HFFc6 (cell line): ENCODE measurements at regions not wholly inside any gene's neighbourhood (a gene's known extent, or its start where the extent isn't known, plus 50 kb on each side); places are given as distances from the start of the nearest gene placed in this dataset.

ENCODE experiments used
- DNase-seq: peaks from one replicate; pipeline ENCODE4 v3.0.0-alpha.2; 2018
- H3K27ac Mint-ChIP-seq: 2 replicates; pipeline ENCODE4 v1.8.0; 2020; ENCODE audit warnings: mild to moderate bottlenecking, mixed read lengths
- H3K27me3 Mint-ChIP-seq: 2 replicates; pipeline ENCODE4 v1.8.0; 2021; ENCODE audit warnings: mild to moderate bottlenecking, moderate library complexity, mixed read lengths; ENCODE audit not compliant: insufficient read depth
- H3K36me3 Mint-ChIP-seq: 2 replicates; pipeline ENCODE4 v1.8.0; 2021; ENCODE audit warnings: low read depth, mixed read lengths
- H3K4me1 Mint-ChIP-seq: 2 replicates; pipeline ENCODE4 v1.8.0; 2020; ENCODE audit warnings: low read depth, mixed read lengths
- H3K4me3 Mint-ChIP-seq: 2 replicates; pipeline ENCODE4 v1.8.0; 2020; ENCODE audit warnings: mild to moderate bottlenecking, moderate library complexity, mixed read lengths
- H3K9me3 Mint-ChIP-seq: 2 replicates; pipeline ENCODE4 v1.8.0; 2020; ENCODE audit warnings: mild to moderate bottlenecking, mixed read lengths
- TF ChIP-seq, protein P1 (sequence below): fragments of 200-600 bp; sonication (generic); IDR thresholded peaks from 2 replicates; pipeline ENCODE4 v1.5.0; 2021; ENCODE audit warnings: antibody characterized with exemption, mild to moderate bottlenecking

- no peaks in the 10 kb centered on the region for H3K4me1 Mint-ChIP-seq
- no peaks in the 10 kb centered on the region for H3K9me3 Mint-ChIP-seq
- TF ChIP-seq, protein P1, sequence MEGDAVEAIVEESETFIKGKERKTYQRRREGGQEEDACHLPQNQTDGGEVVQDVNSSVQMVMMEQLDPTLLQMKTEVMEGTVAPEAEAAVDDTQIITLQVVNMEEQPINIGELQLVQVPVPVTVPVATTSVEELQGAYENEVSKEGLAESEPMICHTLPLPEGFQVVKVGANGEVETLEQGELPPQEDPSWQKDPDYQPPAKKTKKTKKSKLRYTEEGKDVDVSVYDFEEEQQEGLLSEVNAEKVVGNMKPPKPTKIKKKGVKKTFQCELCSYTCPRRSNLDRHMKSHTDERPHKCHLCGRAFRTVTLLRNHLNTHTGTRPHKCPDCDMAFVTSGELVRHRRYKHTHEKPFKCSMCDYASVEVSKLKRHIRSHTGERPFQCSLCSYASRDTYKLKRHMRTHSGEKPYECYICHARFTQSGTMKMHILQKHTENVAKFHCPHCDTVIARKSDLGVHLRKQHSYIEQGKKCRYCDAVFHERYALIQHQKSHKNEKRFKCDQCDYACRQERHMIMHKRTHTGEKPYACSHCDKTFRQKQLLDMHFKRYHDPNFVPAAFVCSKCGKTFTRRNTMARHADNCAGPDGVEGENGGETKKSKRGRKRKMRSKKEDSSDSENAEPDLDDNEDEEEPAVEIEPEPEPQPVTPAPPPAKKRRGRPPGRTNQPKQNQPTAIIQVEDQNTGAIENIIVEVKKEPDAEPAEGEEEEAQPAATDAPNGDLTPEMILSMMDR, result no peak
- no peaks in the 10 kb centered on the region for H3K36me3 Mint-ChIP-seq
- no peak overlapping the region for H3K4me3 Mint-ChIP-seq
- no peak overlapping the region for H3K27ac Mint-ChIP-seq
- H3K27me3 Mint-ChIP-seq, result no peaks in the 10 kb centered on the region; the same call in 1 of the 2 replicates
- DNase-seq, result no peak
Measured at GRCh38 chr1:164417016-164417704, 141.8 kb upstream of the PBX1 start.

GRCh38 chr1:164423136-164423535, 135.8 kb upstream of the PBX1 start:
- TF ChIP-seq, protein P1, result no peak
- Mint-ChIP-seq H3K4me1 (no peaks in the 10 kb centered on the region), H3K27ac (no peak overlapping the region), H3K36me3 (no peaks in the 10 kb centered on the region), H3K9me3 (no peaks in the 10 kb centered on the region), H3K27me3 (no peaks in the 10 kb centered on the region), H3K4me3 (no peak overlapping the region)
- no peak for DNase-seq

- no peak overlapping the region for H3K27ac Mint-ChIP-seq
- H3K9me3 Mint-ChIP-seq, result no peaks in the 10 kb centered on the region
- no peaks in the 10 kb centered on the region for H3K4me1 Mint-ChIP-seq
- H3K36me3 Mint-ChIP-seq, result no peaks in the 10 kb centered on the region
- no peak for DNase-seq
- no peak overlapping the region for H3K4me3 Mint-ChIP-seq
- TF ChIP-seq, protein P1, result no peak
- no peaks in the 10 kb centered on the region; the same call in 1 of the 2 replicates for H3K27me3 Mint-ChIP-seq
Measured at GRCh38 chr1:164433141-164433817, 125.7 kb upstream of the PBX1 start.

- TF ChIP-seq, protein P1, result no peak
- Mint-ChIP-seq H3K9me3 (no peaks in the 10 kb centered on the region), H3K4me3 (no peak overlapping the region), H3K36me3 (no peaks in the 10 kb centered on the region), H3K27ac (no peak overlapping the region), H3K27me3 (no peaks in the 10 kb centered on the region; the same call in 1 of the 2 replicates), H3K4me1 (no peaks in the 10 kb centered on the region)
- DNase-seq, result no peak
Measured at GRCh38 chr1:164433818-164434170, 125.2 kb upstream of the PBX1 start.

- Mint-ChIP-seq H3K9me3 (no peaks in the 10 kb centered on the region), H3K4me1 (no peaks in the 10 kb centered on the region), H3K36me3 (no peaks in the 10 kb centered on the region), H3K27ac (no peak overlapping the region), H3K4me3 (no peak overlapping the region), H3K27me3 (no peaks in the 10 kb centered on the region; the same call in 1 of the 2 replicates)
- DNase-seq, result peak; percentile 2
- TF ChIP-seq, protein P1, result peak; percentile 53
Measured at GRCh38 chr1:164440232-164440631, 118.8 kb upstream of the PBX1 start.
